HCT116 (cell line): ENCODE measurements at regions not wholly inside any gene's neighbourhood (a gene's known extent, or its start where the extent isn't known, plus 50 kb on each side); places are given as distances from the start of the nearest gene placed in this dataset.

Source experiments
- ATAC-seq: fragments of 200-7000 bp; cut with Tn5 transposase; 2 replicates; pipeline ENCODE4 v1.9.1; 2020; ENCODE audit warnings: mild to moderate bottlenecking, moderate library complexity
- BruUV-seq: library from RNA; stranded (reverse); fragments of 400-500 nt; replicated peaks from 2 replicates; lab custom pipeline; 2021; lab: Mats Ljungman, UMichigan
- CTCF ChIA-PET: fragments of 300-600 bp; sonication (Branson Sonifier 250); formaldehyde crosslinking; loops from one replicate; lab custom pipeline; 2021; ENCODE audit warnings: antibody characterized with exemption; lab: Charles Lee
- POLR2A ChIA-PET: fragments of 300-600, 350-600 bp; sonication (Branson Sonifier 250); formaldehyde crosslinking; loops from one replicate; lab custom pipeline; 2021; ENCODE audit warnings: antibody characterized with exemption; lab: Charles Lee
- RAD21 ChIA-PET, 2 experiments: fragments of 300-600 bp; sonication (Branson Sonifier 250); formaldehyde crosslinking; loops; one replicate each; lab custom pipeline; 2023; ENCODE audit warnings: low total read pairs in 2 of 2; ENCODE audit not compliant: uncharacterized antibody in 2 of 2, unreplicated experiment in 2 of 2, low non-redundant PET in 1 of 2; lab: Charles Lee
- DNase-seq: peaks from one replicate; pipeline ENCODE4 v3.0.0-alpha.2; 2010; ENCODE audit warnings: low read depth, low spot score
- H2AFZ ChIP-seq: fragments of 200-600 bp; shearing (Covaris generic), sonication (generic); 2 replicates; pipeline ENCODE4 v1.6.1; 2017; ENCODE audit warnings: low read depth, mixed run types, mixed read lengths, antibody characterized with exemption, low read length; ENCODE audit not compliant: poor library complexity, severe bottlenecking
- H3K27ac ChIP-seq: 2 replicates; pipeline ENCODE4 v1.5.1; 2012; ENCODE audit warnings: low read depth, low read length
- H3K27me3 ChIP-seq: fragments of 200-600 bp; sonication (generic); 2 replicates; pipeline ENCODE4 v1.6.1; 2016; ENCODE audit warnings: mixed run types, low read length, mixed read lengths; ENCODE audit not compliant: insufficient read depth
- H3K36me3 ChIP-seq, 2 experiments: fragments of 200-500 bp in 1 of 2; fragments of 200-600 bp in 1 of 2; sonication (Bioruptor generic) in 1 of 2; sonication (generic) in 1 of 2; 2 replicates each; pipeline versions ENCODE4 v1.5.1 to v1.6.1; 2014 to 2016; ENCODE audit warnings: low read length in 2 of 2, inconsistent platforms in 1 of 2, mixed read lengths in 1 of 2, mixed run types in 1 of 2; ENCODE audit not compliant: insufficient read depth in 2 of 2, control insufficient read depth in 1 of 2
- H3K4me1 ChIP-seq, 2 experiments: fragments of 200-600 bp in 1 of 2; sonication (generic) in 1 of 2; 2 replicates each; pipeline versions ENCODE4 v1.5.1 to v1.6.1; 2012 to 2017; ENCODE audit warnings: low read length in 2 of 2, inconsistent platforms in 1 of 2, mild to moderate bottlenecking in 1 of 2, mixed read lengths in 1 of 2, mixed run types in 1 of 2, moderate library complexity in 1 of 2; ENCODE audit not compliant: insufficient read depth in 2 of 2, control insufficient read depth in 1 of 2
- H3K4me2 ChIP-seq: fragments of 200-600 bp; sonication (generic); 2 replicates; pipeline ENCODE4 v1.6.1; 2017; ENCODE audit warnings: mixed run types, low read length, mixed read lengths
- H3K4me3 ChIP-seq, 2 experiments: fragments of 200-600 bp in 1 of 2; sonication (generic) in 1 of 2; replicated peaks in 1 of 2; 2 replicates each; pipeline ENCODE4 v1.5.1; 2011 to 2016; ENCODE audit warnings: low read length in 2 of 2, control low read depth in 1 of 2, low read depth in 1 of 2, mild to moderate bottlenecking in 1 of 2, mixed read lengths in 1 of 2, mixed run types in 1 of 2
- H3K79me2 ChIP-seq: fragments of 200-600 bp; sonication (generic); 2 replicates; pipeline ENCODE4 v1.6.1; 2017; ENCODE audit warnings: mild to moderate bottlenecking, mixed run types, low read length, moderate library complexity, mixed read lengths; ENCODE audit not compliant: insufficient read depth
- H3K9ac ChIP-seq: fragments of 200-600 bp; sonication (generic); 2 replicates; pipeline ENCODE4 v1.6.1; 2016; ENCODE audit warnings: low read length, mixed read lengths
- H3K9me2 ChIP-seq: fragments of 200-600 bp; sonication (generic), shearing (Covaris generic); 2 replicates; pipeline ENCODE4 v1.6.1; 2017; ENCODE audit warnings: mixed run types, mild to moderate bottlenecking, moderate library complexity; ENCODE audit not compliant: insufficient read depth
- H3K9me3 ChIP-seq, 2 experiments: fragments of 200-500 bp in 1 of 2; fragments of 200-600 bp in 1 of 2; sonication (Bioruptor generic) in 1 of 2; sonication (generic) in 1 of 2; 2 replicates each; pipeline ENCODE4 v1.6.1; 2014 to 2017; ENCODE audit warnings: low read length in 2 of 2, mixed read lengths in 2 of 2, inconsistent platforms in 1 of 2, low read depth in 1 of 2, mild to moderate bottlenecking in 1 of 2, mixed run types in 1 of 2, moderate library complexity in 1 of 2; ENCODE audit not compliant: control insufficient read depth in 1 of 2, insufficient read depth in 1 of 2
- H4K20me1 ChIP-seq: fragments of 200-600 bp; sonication (generic), shearing (Covaris generic); 2 replicates; pipeline ENCODE4 v1.6.1; 2017; ENCODE audit warnings: mixed run types, mild to moderate bottlenecking, moderate library complexity; ENCODE audit not compliant: insufficient read depth
- ATF3 ChIP-seq: IDR thresholded peaks from 2 replicates; pipeline ENCODE4 v1.6.1; 2012
- CBX3 ChIP-seq: IDR thresholded peaks from 2 replicates; pipeline ENCODE4 v1.6.1; 2012; ENCODE audit warnings: low read depth
- CEBPB ChIP-seq: IDR thresholded peaks from 2 replicates; pipeline ENCODE4 v1.6.1; 2012; ENCODE audit warnings: low read depth
- EGR1 ChIP-seq: IDR thresholded peaks from 2 replicates; pipeline ENCODE4 v1.6.1; 2012; ENCODE audit warnings: low read depth
- ELF1 ChIP-seq: IDR thresholded peaks from 2 replicates; pipeline ENCODE4 v1.6.1; 2012; ENCODE audit warnings: low read depth, borderline replicate concordance
- EZH2 ChIP-seq: fragments of 200-600 bp; sonication (generic); IDR thresholded peaks from 2 replicates; pipeline ENCODE4 v1.6.1; 2017; ENCODE audit warnings: antibody characterized with exemption, mixed run types
- FOSL1 ChIP-seq: IDR thresholded peaks from 2 replicates; pipeline ENCODE4 v1.6.1; 2012; ENCODE audit warnings: low read depth
- JUND ChIP-seq: IDR thresholded peaks from 2 replicates; pipeline ENCODE4 v1.6.1; 2012
- MAX ChIP-seq: IDR thresholded peaks from 2 replicates; pipeline ENCODE4 v1.6.1; 2012
- POLR2A ChIP-seq: IDR thresholded peaks from 2 replicates; pipeline ENCODE4 v1.7.0; 2011; ENCODE audit warnings: borderline replicate concordance; ENCODE audit not compliant: insufficient read depth, insufficient read length; ENCODE audit errors: extremely low read depth
- POLR2AphosphoS5 ChIP-seq: IDR thresholded peaks from 2 replicates; pipeline ENCODE4 v1.6.1; 2011; ENCODE audit warnings: mild to moderate bottlenecking, low read depth, low read length, moderate library complexity
- REST ChIP-seq: IDR thresholded peaks from 2 replicates; pipeline ENCODE4 v1.6.1; 2012; ENCODE audit warnings: low read depth
- SIN3A ChIP-seq: IDR thresholded peaks from 2 replicates; pipeline ENCODE4 v1.6.1; 2012; ENCODE audit warnings: low read depth
- SP1 ChIP-seq: IDR thresholded peaks from 2 replicates; pipeline ENCODE4 v1.6.1; 2012; ENCODE audit warnings: low read depth
- SRF ChIP-seq: IDR thresholded peaks from 2 replicates; pipeline ENCODE4 v1.6.1; 2012; ENCODE audit warnings: low read depth
- YY1 ChIP-seq: IDR thresholded peaks from 2 replicates; pipeline ENCODE4 v1.6.1; 2011; ENCODE audit warnings: low read length, low read depth, moderate library complexity, mild to moderate bottlenecking; ENCODE audit not compliant: insufficient replicate concordance; ENCODE audit errors: extremely low read depth
- ZBTB33 ChIP-seq: IDR thresholded peaks from 2 replicates; pipeline ENCODE4 v1.6.1; 2011; ENCODE audit warnings: mild to moderate bottlenecking, low read length, moderate library complexity; ENCODE audit not compliant: insufficient replicate concordance; ENCODE audit errors: extremely low read depth
- intact Hi-C: fragments of 100-400 bp; cut with micrococcal nuclease; formaldehyde crosslinking; loops from 2 replicates; pipeline ENCODE4 v1.10.0; 2022

- Histone ChIP-seq H3K4me2 (no peak overlapping the region), H3K9ac (no peak overlapping the region), H3K27me3 (no peaks in the 10 kb centered on the region), H3K9me2 (no peaks in the 10 kb centered on the region), H3K27ac (no peak overlapping the region), H4K20me1 (no peaks in the 10 kb centered on the region), H3K79me2 (no peaks in the 10 kb centered on the region), H3K4me1 (no peaks in the 10 kb centered on the region), H3K36me3 (no peaks in the 10 kb centered on the region), H3K9me3 (peaks cover 5 to 10% of the 10 kb centered on the region in 2 experiments; a peak in 2 of 4 replicates), H2AFZ (no peak overlapping the region), H3K4me3 (no peak overlapping the region)
- BruUV-seq = no TSS peak
- no peak for TF ChIP-seq JUND
- no peak for TF ChIP-seq CBX3
- TF ChIP-seq ELF1 = no peak
- TF ChIP-seq EGR1 = no peak
- ChIA-PET CTCF (no interaction called here), RAD21 (no interaction called here), POLR2A (no interaction called here)
- intact Hi-C loops = no loop called here
- ATAC-seq (no peak), DNase-seq (no peak)
Observed at GRCh38 chr6:51137777-51138176, 319.1 kb downstream of the TFAP2B start.

GRCh38 chr6:51139950-51140385 lies 321.3 kb downstream of the TFAP2B start:
- H3K9me2 ChIP-seq = no peaks in the 10 kb centered on the region
- TF ChIP-seq CBX3 (no peak), ELF1 (no peak), POLR2AphosphoS5 (no peak), SIN3A (no peak), ZBTB33 (no peak), CEBPB (no peak), ATF3 (no peak), EZH2 (no peak), SRF (no peak), POLR2A (no peak), SP1 (no peak), EGR1 (no peak), REST (no peak), MAX (no peak), FOSL1 (no peak), YY1 (no peak), JUND (no peak)

More at GRCh38 chr6:51139950-51140385, 321.3 kb downstream of the TFAP2B start:
- Histone ChIP-seq H3K27me3 (no peaks in the 10 kb centered on the region), H4K20me1 (no peaks in the 10 kb centered on the region), H3K36me3 (no peaks in the 10 kb centered on the region), H3K9me3 (peaks cover 5 to 10% of the 10 kb centered on the region in 2 experiments; a peak in 2 of 4 replicates), H3K27ac (no peak overlapping the region), H3K9ac (no peak overlapping the region), H3K4me2 (no peak overlapping the region), H3K4me3 (no peak overlapping the region), H3K4me1 (no peaks in the 10 kb centered on the region), H3K79me2 (no peaks in the 10 kb centered on the region), H2AFZ (no peak overlapping the region)
- intact Hi-C loops = no loop called here
- ATAC-seq (no peak), DNase-seq (no peak)
- RAD21 ChIA-PET = no interaction called here
- CTCF ChIA-PET = no interaction called here
- POLR2A ChIA-PET = no interaction called here
- no TSS peak for BruUV-seq
